ENCODE measurements at regions not wholly inside any gene's neighbourhood (a gene's known extent, or its start where the extent isn't known, plus 50 kb on each side); places are given as distances from the start of the nearest gene placed in this dataset.
"Not testable (repeated sequence)": the region's sequence is repeated elsewhere in the genome, so short reads cannot be mapped to it uniquely, and the experiment has no call there.

- not testable (repeated sequence) for DNase-seq (ENCODE audit: low read depth)
Measured at GRCh38 chr18:67752211-67752610, 235.7 kb upstream of the DSEL start.

- no peak for DNase-seq (ENCODE audit: low read depth)
Measured at GRCh38 chr18:67742954-67743353, 226.4 kb upstream of the DSEL start.

- no peak for DNase-seq (ENCODE audit: low read depth)
Measured at GRCh38 chr18:67742525-67742924, 226.0 kb upstream of the DSEL start.

GRCh38 chr18:67735506-67735905 is 219.0 kb upstream of the DSEL start:
- peak; percentile 0 for DNase-seq (ENCODE audit: low read depth)

- no peak for DNase-seq (ENCODE audit: low read depth)
Measured at GRCh38 chr18:67733088-67733487, 216.6 kb upstream of the DSEL start.

- no peak for DNase-seq (ENCODE audit: low read depth)
Measured at GRCh38 chr18:67731851-67732250, 215.3 kb upstream of the DSEL start.

GRCh38 chr18:67730886-67731285 is 214.4 kb upstream of the DSEL start:
- DNase-seq (ENCODE audit: low read depth): peak; percentile 6

GRCh38 chr18:67728364-67728763 is 211.8 kb upstream of the DSEL start:
- DNase-seq (ENCODE audit: low read depth): no peak

- DNase-seq (ENCODE audit: low read depth): no peak
Measured at GRCh38 chr18:67726882-67727281, 210.4 kb upstream of the DSEL start.

- DNase-seq (ENCODE audit: low read depth): no peak
Measured at GRCh38 chr18:67717800-67718199, 201.3 kb upstream of the DSEL start.

GRCh38 chr18:67715567-67715966 is 199.0 kb upstream of the DSEL start:
- DNase-seq (ENCODE audit: low read depth): no peak

GRCh38 chr18:67710639-67711038 is 194.1 kb upstream of the DSEL start:
- DNase-seq (ENCODE audit: low read depth): peak; percentile 3

- DNase-seq (ENCODE audit: low read depth): peak; percentile 1
Measured at GRCh38 chr18:67705748-67706147, 189.2 kb upstream of the DSEL start.

- no peak for DNase-seq (ENCODE audit: low read depth)
Measured at GRCh38 chr18:67695684-67696083, 179.2 kb upstream of the DSEL start.

GRCh38 chr18:67694787-67695186 is 178.3 kb upstream of the DSEL start:
- no peak for DNase-seq (ENCODE audit: low read depth)

- DNase-seq (ENCODE audit: low read depth): no peak
Measured at GRCh38 chr18:67692811-67693210, 176.3 kb upstream of the DSEL start.

GRCh38 chr18:67682516-67682915 is 166.0 kb upstream of the DSEL start:
- no peak for DNase-seq (ENCODE audit: low read depth)

GRCh38 chr18:67677489-67677888 is 161.0 kb upstream of the DSEL start:
- no peak for DNase-seq (ENCODE audit: low read depth)

- no peak for DNase-seq (ENCODE audit: low read depth)
Measured at GRCh38 chr18:67672716-67673115, 156.2 kb upstream of the DSEL start.

GRCh38 chr18:67672155-67672554 is 155.6 kb upstream of the DSEL start:
- DNase-seq (ENCODE audit: low read depth): peak; percentile 11

- DNase-seq (ENCODE audit: low read depth): no peak
Measured at GRCh38 chr18:67670024-67670543, 153.6 kb upstream of the DSEL start.

GRCh38 chr18:67665266-67665665 is 148.7 kb upstream of the DSEL start:
- no peak for DNase-seq (ENCODE audit: low read depth)

GRCh38 chr18:67662996-67663395 is 146.5 kb upstream of the DSEL start:
- DNase-seq (ENCODE audit: low read depth): no peak

- no peak for DNase-seq (ENCODE audit: low read depth)
Measured at GRCh38 chr18:67661555-67661954, 145.0 kb upstream of the DSEL start.

GRCh38 chr18:67654101-67654500 is 137.6 kb upstream of the DSEL start:
- DNase-seq (ENCODE audit: low read depth): no peak

Measured in RPMI7951 (cell line).